WTC11 (cell line): ENCODE measurements at regions not wholly inside any gene's neighbourhood (a gene's known extent, or its start where the extent isn't known, plus 50 kb on each side); places are given as distances from the start of the nearest gene placed in this dataset.

Source experiments
- TCF7 ChIP-seq: sonication (generic); formaldehyde crosslinking; IDR thresholded peaks from 2 replicates; pipeline ENCODE4 v1.8.0; 2022; ENCODE audit warnings: mild to moderate bottlenecking, low read depth, missing genetic modification reagents, moderate library complexity
- TF ChIP-seq, protein P1 (sequence below): sonication (generic); formaldehyde crosslinking; IDR thresholded peaks from 2 replicates; pipeline ENCODE4 v1.8.0; 2022; ENCODE audit warnings: mild to moderate bottlenecking, missing genetic modification reagents
- TF ChIP-seq, protein P2 (sequence below): fragments of 200-600 bp; IDR thresholded peaks from 2 replicates; pipeline ENCODE4 v1.8.0; 2022; ENCODE audit warnings: antibody characterized with exemption

DNA sequence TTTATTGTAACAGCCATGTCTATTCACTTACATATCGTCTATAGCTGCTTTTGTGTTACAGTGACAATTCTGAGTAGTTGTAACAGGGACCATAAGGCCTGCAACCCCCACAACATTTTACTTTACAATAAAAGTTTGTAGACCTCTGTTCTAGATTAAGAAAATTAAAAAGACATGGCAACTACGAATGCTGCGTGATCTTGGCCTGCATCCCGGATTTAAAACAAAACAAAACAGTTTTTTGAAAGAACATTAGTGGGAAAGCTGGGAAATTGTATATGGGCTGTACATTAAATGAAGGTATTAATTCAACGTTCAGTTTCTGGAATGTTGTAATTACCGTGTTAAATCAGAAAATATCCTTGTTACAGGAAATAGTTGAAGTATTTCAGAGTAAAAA is 64.1 kb downstream of the RMI2 start:
- TF ChIP-seq, protein P1, sequence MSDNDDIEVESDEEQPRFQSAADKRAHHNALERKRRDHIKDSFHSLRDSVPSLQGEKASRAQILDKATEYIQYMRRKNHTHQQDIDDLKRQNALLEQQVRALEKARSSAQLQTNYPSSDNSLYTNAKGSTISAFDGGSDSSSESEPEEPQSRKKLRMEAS, result no peak
- TF ChIP-seq TCF7 (CRISPR knock-in tag), result no peak
- TF ChIP-seq, protein P2, sequence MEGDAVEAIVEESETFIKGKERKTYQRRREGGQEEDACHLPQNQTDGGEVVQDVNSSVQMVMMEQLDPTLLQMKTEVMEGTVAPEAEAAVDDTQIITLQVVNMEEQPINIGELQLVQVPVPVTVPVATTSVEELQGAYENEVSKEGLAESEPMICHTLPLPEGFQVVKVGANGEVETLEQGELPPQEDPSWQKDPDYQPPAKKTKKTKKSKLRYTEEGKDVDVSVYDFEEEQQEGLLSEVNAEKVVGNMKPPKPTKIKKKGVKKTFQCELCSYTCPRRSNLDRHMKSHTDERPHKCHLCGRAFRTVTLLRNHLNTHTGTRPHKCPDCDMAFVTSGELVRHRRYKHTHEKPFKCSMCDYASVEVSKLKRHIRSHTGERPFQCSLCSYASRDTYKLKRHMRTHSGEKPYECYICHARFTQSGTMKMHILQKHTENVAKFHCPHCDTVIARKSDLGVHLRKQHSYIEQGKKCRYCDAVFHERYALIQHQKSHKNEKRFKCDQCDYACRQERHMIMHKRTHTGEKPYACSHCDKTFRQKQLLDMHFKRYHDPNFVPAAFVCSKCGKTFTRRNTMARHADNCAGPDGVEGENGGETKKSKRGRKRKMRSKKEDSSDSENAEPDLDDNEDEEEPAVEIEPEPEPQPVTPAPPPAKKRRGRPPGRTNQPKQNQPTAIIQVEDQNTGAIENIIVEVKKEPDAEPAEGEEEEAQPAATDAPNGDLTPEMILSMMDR, result no peak
